ENCODE measurements at regions not wholly inside any gene's neighbourhood (a gene's known extent, or its start where the extent isn't known, plus 50 kb on each side); places are given as distances from the start of the nearest gene placed in this dataset.
"Not testable (repeated sequence)": the region's sequence is repeated elsewhere in the genome, so short reads cannot be mapped to it uniquely, and the experiment has no call there.

GRCh38 chr4:14125375-14126129 is 498.0 kb upstream of the BOD1L1 start:
- DNase-seq: no peak

DNA sequence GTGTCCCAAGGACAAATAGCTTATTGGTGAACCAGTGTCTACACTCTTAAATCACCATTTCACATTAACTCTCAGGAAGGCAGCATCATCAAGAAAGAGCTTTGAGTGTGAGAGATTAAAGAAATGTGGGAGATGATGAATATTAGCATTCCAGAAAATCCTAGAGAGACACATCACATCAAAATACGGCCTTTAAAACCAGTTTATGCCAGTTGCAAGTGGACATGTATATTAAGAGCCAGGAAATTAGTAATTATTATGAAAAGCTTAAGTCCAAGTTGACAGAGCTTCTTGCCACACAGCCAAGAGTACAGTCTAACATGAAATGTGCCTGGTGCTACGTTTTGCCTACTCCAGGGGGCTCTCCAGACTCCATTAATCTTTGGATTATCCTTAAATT is 503.0 kb upstream of the BOD1L1 start:
- DNase-seq: no peak

DNA sequence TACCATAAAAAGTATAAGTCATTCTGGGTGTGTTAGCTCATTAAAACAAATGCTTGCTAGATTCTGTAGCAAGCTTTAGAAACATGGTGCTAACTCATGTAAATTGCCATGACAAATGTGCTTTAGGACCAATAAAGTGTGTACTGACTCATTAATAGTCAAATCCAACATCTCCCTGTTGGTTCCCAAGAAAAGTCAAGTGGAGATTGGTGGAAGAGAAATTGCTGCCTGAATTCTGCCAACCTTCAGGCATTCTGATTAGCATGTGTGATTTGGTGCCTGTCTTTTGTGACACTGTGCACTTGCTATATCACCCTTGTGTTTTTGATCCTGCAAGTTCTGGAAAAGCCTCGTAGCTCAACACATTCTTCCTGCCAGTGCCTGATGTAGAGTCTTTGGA is 503.8 kb upstream of the BOD1L1 start:
- no peak for DNase-seq

GRCh38 chr4:14132301-14132700 is 504.8 kb upstream of the BOD1L1 start:
- DNase-seq: no peak

GRCh38 chr4:14138106-14138505 is 510.6 kb upstream of the BOD1L1 start:
- peak; percentile 82 for DNase-seq

DNA sequence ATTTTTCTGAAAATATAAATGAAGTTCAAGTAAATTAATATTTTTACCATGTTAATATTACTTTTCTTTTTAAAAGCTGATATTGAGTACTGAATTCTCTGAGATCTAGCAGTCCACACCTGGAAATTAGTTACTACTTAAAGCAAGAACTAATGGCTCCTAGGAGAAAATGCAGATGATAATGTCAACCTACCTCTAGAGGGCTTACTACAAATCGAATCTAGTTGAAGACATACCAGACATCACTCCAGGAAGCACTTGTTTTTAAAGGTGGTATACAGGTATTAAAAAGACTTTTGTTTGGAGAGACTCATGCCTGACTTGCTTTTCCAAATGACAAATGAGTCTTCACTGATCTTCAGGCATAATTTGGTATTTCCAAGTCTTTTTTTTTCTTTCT is 516.4 kb upstream of the BOD1L1 start:
- DNase-seq: no peak

- no peak for DNase-seq
Observed at GRCh38 chr4:14149176-14150053, 521.9 kb upstream of the BOD1L1 start.

DNA sequence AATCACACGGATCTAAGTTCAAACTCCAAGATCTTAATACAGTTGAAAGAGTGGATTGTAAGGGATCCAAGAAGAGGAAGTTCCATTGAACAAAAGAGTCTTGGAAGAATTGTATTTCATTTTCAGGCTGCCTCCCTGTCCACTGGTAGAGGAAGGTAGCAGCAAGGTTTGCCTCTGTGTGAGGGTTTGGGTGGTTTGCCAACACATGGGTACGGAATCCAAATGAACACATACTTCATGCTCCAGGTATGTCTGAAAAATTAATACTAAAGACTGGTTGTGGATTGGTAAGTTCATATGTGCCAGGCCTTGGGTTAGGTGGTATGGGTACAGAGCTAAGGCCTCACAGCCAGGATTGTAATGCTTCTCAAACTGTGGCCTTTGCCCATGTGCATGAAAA is 523.6 kb upstream of the BOD1L1 start:
- DNase-seq: no peak

DNA sequence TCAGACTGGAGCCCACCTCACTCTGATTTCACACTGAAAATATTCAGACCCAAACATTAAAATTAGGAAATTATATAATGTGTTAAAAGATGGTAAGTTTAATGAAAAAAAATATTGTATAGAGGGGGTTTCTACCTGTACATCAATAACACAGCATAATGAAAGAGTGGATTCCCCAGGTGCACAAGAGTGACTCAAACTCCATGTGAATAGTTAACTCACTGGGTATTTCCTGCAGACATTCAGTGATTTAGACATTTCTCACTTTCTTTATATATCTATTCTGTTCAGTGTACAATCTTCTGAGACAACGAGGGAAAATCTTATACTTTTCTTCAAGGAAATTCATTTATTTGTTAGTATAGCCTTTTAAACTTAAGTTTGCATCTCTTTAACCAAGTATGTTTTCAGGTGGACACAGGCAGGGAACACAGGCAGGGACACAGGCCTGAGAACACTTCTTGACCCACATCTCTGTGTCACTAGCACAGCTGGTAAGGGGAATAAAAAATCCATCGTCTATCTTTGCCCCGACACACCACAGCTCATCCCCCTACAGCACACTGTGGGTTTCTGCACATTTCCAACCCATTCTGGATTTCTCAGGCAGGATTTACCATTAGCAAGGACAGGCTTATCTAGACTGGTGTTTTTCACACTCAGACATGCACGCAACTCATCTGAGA is 525.5 kb upstream of the BOD1L1 start:
- no peak for DNase-seq

DNA sequence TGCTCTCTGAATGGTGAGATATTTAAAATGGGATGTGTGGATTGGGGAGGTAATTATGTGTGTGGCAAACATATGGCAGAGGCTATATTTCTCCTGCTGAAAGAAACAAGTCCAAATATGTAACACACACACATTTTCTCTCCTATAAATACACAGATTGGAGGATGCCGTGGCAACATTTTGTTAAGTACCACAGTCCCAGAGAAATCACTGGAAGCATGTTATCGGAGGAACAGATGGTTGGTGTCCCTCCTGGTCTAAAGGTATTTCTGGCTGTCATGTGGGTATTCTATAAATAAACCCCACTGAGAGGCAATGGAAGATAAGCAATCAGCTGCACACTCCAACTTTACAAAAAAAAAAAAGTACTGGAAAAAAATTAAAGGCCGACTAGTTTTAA is 528.3 kb upstream of the BOD1L1 start:
- no peak for DNase-seq

GRCh38 chr4:14157262-14157661 is 529.7 kb upstream of the BOD1L1 start:
- no peak for DNase-seq

DNA sequence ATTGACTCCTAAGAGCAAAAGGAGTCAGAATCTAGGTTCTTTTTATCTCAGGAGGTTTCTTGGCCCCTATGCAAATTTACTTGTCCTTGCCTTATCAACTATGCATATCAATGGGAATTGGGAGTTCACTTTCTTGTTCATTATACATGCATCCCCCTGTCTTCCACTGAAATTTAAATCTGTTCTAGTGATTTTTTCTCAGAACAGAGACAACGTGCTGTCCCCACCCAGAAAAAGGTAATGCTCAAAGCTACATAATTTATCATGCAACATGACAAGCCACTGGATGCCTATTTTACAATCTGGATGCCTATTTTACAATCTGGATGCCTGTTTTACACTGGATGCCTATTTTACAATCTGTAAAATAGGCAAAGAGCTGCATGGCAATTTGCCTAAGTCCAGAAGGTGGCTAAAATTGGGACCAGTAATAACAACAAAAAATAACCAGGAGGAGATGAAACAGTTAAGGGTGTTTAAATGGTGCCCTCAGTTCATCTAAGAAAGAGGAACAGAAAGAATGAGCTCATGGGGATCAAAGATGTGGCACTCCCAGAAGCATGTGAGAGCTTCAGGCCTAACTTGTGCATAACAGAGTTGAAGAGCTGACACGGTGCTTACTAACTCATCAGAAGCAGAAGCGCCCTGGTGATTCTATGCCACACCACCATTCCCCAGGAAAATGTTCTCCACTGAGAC is 537.8 kb upstream of the BOD1L1 start:
- DNase-seq: no peak

DNA sequence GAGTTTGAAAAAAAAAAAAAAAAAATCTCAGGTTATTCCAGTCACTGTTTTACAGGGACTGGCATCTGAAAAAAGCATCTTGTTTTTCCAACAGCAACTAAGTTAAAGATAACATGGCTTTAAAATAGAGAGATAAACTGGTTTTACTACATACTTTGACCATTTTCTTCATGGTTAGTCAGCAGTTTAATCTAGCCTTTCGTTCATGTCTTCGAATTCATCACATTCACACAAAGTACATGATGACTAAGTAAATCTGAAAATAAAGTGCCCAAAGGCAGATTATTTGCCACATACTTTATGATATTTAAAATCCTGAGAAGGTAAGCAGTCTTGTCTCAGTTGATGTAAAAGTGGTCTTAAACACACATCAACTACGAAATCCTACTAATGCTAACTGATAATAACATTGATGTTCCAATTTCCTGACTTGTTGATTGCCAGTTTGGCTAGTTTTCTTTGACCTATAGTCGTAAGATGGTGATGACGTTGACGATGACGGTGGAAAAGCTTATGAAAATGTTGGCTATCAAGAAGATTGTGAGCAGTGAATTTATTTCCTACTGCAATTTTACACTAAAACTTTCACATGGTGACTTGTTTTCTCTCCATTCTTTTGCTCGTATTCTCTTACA is 540.5 kb upstream of the BOD1L1 start:
- no peak for DNase-seq

DNA sequence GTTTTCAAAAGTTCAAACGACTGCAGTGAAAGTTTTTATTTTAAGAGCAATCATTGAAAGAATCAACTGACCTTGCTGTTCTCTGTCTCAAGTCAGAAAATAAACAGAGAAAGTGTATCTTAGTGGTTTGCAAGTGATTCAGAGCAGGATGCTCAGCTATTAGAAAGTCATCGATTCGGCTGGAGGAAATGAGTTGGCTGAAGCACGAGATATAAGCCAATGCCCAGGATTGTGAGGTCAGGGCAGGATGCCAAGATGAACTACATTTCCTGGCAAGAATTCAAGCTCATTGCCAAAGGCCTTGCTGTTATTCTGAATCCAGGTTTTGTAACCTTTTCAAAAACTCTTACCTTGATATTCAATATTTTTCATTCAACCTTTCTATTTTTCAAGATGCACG is 541.4 kb upstream of the BOD1L1 start:
- DNase-seq: peak; percentile 10

DNA sequence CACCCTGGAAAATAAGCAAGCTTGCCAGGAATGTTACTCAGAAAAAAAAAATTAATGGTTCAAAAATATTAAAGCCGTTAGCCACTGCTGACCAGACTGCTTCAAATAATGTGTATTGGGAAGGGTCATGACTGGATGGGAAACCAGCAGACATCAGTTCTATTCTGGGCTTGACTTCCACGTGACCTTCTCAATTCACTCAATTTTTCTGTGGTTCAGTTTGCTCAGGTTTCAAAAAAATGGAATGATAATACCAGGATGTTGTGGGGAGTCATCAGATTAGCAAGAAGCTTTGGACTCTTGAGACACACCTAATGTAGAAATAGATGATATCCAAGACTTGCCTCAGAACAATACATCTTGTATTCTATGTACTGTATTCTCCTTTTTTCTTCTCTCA is 541.9 kb upstream of the BOD1L1 start:
- no peak for DNase-seq

- DNase-seq: not testable (repeated sequence)
Observed at GRCh38 chr4:14169940-14170339, 542.4 kb upstream of the BOD1L1 start.

GRCh38 chr4:14176613-14177012 is 549.1 kb upstream of the BOD1L1 start:
- DNase-seq: no peak

- DNase-seq: no peak
Observed at GRCh38 chr4:14177987-14178386, 550.5 kb upstream of the BOD1L1 start.

DNA sequence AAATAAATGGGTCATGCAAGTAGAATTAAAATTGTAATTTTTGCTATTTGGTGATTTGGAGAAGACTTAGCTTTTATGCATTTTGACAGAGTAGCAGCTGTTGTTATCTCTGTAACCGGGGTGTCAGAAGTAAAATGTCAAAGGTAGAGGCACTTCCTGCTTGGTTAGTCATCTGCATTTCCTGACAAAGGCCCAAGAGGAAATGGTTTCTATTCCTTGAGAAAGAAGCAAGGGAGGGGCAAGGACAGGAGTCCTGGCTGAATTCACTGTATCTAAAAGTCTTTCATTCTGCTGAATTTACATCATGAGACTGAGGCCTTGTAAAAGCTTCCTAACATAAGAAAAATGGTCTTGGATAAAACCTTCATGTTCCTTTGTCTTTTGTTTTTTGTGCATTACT is 550.9 kb upstream of the BOD1L1 start:
- DNase-seq: no peak

- DNase-seq: no peak
Observed at GRCh38 chr4:14180166-14180565, 552.6 kb upstream of the BOD1L1 start.

DNA sequence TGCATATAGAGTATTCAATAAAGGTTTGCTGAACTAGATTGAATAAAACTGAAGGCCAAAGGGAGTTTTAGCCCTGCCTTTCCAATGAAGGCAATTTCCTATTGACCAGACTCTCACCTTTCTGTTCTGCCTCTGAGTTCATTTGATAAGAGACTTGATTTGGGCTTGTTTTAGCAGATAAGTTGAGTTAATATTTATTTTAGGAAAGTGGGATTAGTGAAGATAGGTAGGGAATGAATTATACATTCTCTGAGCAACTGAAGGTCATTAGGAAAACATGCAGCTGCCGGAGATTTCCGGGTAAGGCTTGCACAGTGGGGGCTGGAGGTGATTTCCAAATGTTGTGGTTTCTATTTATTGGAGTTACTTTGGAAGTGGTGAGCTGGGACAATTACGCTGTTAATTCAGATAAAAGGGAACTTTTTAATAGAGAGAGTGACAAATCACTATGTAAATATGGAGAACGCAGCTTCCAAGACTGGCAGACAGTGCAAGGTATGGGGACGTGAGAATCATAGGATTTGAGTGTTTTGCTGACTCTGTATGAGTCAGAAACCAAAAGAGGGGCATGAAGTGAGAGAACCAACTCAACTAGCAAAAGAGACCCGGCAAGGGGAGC is 553.6 kb upstream of the BOD1L1 start:
- no peak for DNase-seq

GRCh38 chr4:14182148-14182547 is 554.6 kb upstream of the BOD1L1 start:
- no peak for DNase-seq

All from NCI-H446 treated with DMSO at 0.1 percent for 48 hours (cell line).